NT2/D1 (cell line): ENCODE measurements at regions not wholly inside any gene's neighbourhood (a gene's known extent, or its start where the extent isn't known, plus 50 kb on each side); places are given as distances from the start of the nearest gene placed in this dataset.

ENCODE experiments used
- SUZ12 ChIP-seq: IDR thresholded peaks from 2 replicates; pipeline ENCODE4 v1.6.1; 2011; ENCODE audit not compliant: insufficient read length, insufficient read depth; ENCODE audit errors: extremely low read depth
- YY1 ChIP-seq: IDR thresholded peaks from 2 replicates; pipeline ENCODE4 v1.6.1; 2011; ENCODE audit not compliant: insufficient read length, insufficient read depth
- ZNF274 ChIP-seq: IDR thresholded peaks from 2 replicates; pipeline ENCODE4 v1.6.1; 2011; ENCODE audit warnings: mild to moderate bottlenecking, low read depth, low read length

DNA sequence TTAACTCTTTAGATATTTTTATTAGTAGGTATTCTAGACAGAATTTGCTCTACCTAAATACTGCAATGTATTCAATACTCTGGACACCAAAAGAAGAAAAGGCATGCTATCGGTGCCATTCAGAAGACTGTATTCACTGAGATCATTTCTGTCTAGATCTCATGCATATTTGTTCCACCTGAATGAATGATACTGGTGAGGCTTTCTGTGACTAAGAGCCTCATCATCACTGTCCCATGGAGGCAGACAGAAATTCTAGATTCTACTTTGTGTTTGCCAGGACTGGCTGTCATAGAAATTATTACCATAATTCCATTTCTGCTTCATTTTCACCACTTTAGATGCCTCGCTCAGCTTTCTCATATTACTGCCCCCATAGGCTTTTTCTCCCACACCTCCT is 340.7 kb downstream of the MBD2 start:
- TF ChIP-seq SUZ12 (no peak), YY1 (no peak), ZNF274 (no peak)
